Fibroblast of upper back skin (primary cell): ENCODE measurements at regions not wholly inside any gene's neighbourhood (a gene's known extent, or its start where the extent isn't known, plus 50 kb on each side); places are given as distances from the start of the nearest gene placed in this dataset.

Experiments used
- DNase-seq: peaks from one replicate; pipeline ENCODE4 v3.0.0-alpha.2; 2013

DNA sequence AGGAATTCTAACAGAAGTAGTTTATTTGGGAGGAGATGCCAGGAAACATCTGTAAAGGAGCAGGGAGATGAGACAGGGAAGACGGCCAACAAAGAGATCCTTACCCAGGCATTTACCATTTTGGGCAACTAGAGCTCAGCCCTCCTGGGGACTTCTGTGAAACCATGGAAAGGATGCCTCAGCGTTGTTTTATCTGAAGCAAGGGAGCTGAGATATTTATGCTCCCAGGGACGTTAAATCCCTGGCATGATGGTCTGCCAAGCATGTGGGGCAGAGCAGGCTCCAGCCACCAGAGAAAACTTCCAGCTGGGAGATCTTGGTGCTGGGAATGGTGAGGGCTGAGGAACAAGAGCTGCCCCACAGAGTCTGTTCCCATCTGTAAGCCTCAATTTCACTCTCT lies 114.8 kb upstream of the FOXF1 start:
- DNase-seq = no peak

GRCh38 chr16:86396422-86396821 lies 113.9 kb upstream of the FOXF1 start:
- peak; percentile 92 for DNase-seq

GRCh38 chr16:86396901-86397311 lies 113.4 kb upstream of the FOXF1 start:
- DNase-seq = peak; percentile 92

DNA sequence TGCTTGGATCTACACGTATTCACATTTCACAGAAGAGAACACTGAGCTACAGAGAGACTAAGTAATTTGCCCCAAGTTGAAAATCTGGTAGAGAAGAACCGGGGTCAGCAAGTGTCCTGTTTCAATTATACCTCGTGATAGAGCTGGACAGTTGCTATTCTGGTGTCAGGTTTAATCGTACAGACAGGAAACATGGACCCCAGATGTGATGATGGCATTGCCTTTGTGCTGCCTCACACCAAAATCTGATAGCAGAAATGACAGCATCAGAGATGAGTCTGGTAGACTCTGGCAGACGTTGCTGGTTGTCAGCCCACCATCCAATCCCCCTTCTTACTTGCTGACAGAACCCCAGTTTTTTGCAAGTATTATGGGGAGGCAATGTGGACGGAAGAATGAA lies 112.1 kb upstream of the FOXF1 start:
- DNase-seq = no peak

DNA sequence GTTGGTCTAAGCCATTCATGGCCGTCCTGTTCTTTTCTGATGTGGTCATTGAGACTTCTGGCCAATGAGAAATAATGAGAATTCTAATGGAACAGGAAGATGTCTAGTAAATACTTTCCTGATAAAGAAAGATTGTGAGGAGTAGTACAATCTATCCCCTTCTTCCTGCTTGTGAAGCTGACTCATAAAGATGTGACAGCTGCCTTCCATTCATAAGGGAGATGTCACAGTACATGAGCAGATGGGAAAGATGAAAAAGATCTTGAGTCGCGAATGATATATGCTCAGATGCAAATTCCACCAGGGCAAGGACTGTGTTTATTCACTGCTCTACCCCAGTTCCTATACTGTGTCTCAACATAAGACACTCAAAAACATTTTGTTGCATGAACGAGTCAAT lies 111.7 kb upstream of the FOXF1 start:
- peak; percentile 66 for DNase-seq

DNA sequence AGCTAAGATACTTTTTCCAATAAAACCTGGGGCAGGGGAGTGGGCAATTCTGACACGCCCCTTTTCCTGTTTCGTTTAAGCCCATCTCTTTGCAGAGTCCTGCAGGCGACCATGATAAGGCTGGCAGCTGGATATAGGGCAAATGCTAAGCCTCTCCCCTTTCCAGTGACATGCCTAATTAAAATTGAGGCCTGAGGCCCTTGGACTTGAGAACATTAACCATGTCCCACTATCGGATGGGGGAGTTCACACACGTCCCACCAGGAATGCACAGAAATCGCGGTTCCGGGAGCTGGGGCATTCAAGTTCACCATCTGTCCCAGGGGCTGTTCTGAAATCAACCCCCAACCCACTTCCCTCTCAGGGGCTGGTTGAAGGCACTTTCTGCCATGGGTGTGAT lies 109.2 kb upstream of the FOXF1 start:
- no peak for DNase-seq

GRCh38 chr16:86403085-86403484 lies 107.2 kb upstream of the FOXF1 start:
- DNase-seq = no peak

- no peak for DNase-seq
Measured at GRCh38 chr16:86403541-86404163, 106.7 kb upstream of the FOXF1 start.

DNA sequence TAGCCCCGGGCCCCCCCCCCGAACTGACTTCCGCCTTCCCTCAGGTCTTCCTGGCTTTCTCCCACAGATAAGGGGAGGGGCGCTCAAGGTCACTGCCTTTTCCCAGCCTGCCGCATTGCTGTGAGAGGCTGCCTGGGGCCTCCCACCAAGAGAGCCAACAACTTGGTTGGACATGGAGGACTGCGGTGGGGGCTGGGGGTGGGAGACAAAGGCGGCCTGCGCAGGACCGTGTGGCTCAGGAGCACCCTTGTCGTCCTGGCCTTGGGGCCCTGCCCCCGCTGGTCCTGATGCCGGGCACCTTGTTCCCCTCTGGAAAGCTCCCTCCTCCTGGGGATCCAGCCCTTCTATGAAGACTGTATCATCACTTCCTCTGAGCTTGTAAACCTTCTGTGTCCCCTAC lies 105.6 kb upstream of the FOXF1 start:
- no peak for DNase-seq

DNA sequence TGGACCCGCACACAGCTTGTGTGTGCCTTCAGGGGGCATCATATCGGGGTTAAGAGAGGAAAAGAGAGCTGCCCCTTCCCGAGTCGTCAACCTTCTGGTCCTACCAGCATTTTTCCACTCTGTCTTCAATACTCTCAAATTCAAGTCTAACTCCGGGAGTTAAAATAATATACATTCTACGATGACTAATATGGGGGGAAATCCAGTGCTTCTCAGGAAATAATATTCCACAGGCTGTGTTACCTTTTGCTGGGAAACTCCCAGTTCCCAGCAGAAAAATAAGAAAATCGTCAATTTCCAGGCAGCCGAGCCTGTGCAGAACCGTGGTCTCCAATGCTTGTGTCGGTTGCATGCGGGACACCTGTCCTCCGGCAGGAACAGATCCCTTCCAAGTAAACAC lies 105.0 kb upstream of the FOXF1 start:
- DNase-seq = no peak

- DNase-seq = no peak
Measured at GRCh38 chr16:86406056-86406455, 104.3 kb upstream of the FOXF1 start.

GRCh38 chr16:86408685-86409084 lies 101.6 kb upstream of the FOXF1 start:
- DNase-seq = no peak

GRCh38 chr16:86410081-86410480 lies 100.2 kb upstream of the FOXF1 start:
- peak; percentile 49 for DNase-seq

GRCh38 chr16:86410529-86410928 lies 99.8 kb upstream of the FOXF1 start:
- no peak for DNase-seq

- no peak for DNase-seq
Measured at GRCh38 chr16:86411897-86412296, 98.4 kb upstream of the FOXF1 start.

DNA sequence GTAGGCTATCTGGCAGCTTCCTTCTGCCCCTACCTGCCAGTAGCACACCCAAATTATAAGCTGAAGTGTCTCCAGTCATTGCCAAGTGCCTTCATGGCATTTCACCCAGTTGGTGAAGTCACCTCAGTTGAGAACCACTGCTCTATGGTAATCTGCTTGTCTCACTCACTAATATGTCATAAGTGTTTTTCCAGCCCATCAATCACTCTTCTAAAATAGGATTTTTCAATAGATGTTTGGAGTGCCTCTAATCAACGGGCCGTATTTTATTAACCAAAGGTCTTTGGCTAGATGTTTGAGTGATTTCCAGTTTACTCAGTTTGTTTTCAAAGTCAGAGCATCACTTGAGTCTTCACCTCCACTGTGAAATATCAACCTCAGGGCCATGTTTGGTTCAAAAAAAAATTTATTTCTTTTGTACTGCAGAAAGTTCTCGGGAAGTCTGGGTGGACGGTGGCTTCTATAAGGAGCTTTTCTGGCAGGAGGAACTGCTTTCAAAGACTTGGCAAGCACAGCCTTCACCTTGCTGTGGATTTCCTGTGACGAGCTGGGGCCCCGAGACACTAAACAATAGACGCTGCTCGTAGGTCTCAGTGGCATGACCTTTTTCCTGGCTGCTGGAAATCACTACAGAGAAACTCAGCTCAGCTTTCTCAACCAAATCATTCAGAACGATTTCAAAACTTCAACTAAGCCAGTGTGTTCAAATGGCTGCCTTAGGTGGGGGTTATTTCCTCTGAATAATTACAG lies 95.2 kb upstream of the FOXF1 start:
- no peak for DNase-seq

DNA sequence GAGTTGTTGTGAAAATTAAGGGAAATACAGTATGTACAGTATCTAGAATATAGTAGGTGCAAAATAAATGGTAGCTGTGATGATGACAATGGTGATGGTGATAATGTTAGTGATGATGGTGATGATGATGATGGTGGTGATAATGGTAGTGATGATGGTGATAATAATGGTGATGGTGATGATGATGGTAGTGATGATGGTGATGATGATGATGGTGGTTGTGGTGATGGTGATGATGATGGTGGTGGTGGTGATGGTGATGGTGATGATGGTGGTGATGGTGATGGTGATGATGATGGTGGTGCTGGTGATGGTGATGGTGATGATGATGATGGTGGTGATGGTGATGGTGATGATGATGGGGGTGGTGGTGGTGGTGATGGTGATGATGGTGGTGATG lies 91.3 kb upstream of the FOXF1 start:
- DNase-seq = no peak

- DNase-seq = no peak
Measured at GRCh38 chr16:86419518-86419917, 90.8 kb upstream of the FOXF1 start.

DNA sequence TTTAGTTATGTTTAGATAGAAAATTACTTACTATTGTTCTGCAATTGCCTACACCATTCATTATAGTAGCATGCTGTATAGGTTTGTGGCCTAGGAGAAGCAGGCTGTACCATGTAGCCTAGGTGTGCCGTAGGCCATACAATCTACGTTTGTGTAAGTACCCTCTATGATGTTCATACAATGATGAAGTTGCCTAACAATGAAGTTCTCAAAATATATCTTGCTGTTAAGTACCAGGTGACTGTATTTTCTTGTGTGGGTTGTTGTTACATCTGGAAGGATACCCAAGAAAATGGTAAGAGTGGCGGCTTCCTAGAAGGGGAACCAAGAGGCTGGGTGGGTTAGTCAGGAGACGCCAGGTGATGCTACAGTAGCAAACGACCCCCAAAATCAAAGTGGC lies 88.3 kb upstream of the FOXF1 start:
- no peak for DNase-seq

DNA sequence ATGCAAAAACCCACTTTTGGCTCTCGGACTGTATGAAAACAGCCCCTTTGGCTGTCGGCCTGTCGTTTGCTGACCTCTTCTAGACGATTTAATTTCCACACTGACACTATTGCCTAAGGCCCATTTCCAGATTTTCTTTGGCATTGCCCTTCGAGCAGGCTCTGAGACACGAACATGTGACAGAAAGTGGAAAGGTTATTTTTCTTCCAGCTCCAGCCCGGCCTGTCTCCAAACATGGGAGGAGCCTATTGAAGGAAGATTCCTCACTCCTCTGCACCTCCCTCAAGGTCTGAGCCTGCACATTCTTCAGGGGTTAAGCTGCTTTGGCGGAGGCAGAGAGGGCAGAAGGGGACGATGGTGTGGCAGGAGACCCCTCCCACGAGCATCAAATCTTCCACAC lies 85.9 kb upstream of the FOXF1 start:
- DNase-seq = no peak

- DNase-seq = no peak
Measured at GRCh38 chr16:86424985-86425384, 85.3 kb upstream of the FOXF1 start.

GRCh38 chr16:86426063-86426642 lies 84.2 kb upstream of the FOXF1 start:
- DNase-seq = no peak

DNA sequence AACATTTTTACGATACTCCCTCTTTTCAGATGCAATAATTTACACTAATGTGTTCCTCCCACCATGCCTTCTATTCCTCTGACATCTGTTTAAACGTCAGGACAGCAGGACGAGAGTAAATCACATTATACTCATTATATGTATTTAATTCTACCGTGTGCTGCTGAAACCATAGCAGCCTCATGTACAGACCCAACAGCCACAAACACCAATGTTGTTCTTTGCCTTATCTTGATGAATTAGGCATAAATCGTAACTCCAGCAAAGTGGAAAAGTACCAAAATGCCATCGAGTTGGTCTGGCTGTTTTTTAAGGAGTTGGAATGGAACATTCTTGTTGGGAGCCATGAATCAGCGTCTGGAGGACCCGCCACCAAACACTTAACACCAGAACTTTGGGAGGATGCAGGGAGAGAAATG lies 82.9 kb upstream of the FOXF1 start:
- no peak for DNase-seq

GRCh38 chr16:86428729-86429517 lies 81.4 kb upstream of the FOXF1 start:
- DNase-seq = no peak
